Effector memory CD4-positive, alpha-beta T cell (primary cell): ENCODE measurements at regions not wholly inside any gene's neighbourhood (a gene's known extent, or its start where the extent isn't known, plus 50 kb on each side); places are given as distances from the start of the nearest gene placed in this dataset.

Experiments
- DNase-seq, 3 donors: peaks; one replicate each; pipeline ENCODE4 v3.0.0-alpha.2; 2020
- H3K27ac ChIP-seq: 2 replicates; pipeline ENCODE4 v1.7.0; 2013; ENCODE audit warnings: mild to moderate bottlenecking, low read length, moderate library complexity; ENCODE audit not compliant: insufficient read depth, poor library complexity, severe bottlenecking
- H3K27me3 ChIP-seq: replicated peaks from 2 replicates; pipeline ENCODE4 v1.7.0; 2013; ENCODE audit warnings: mild to moderate bottlenecking, low read length; ENCODE audit not compliant: insufficient read depth, control insufficient read depth, poor library complexity, severe bottlenecking
- H3K36me3 ChIP-seq: 2 replicates; pipeline ENCODE4 v1.7.0; 2013; ENCODE audit warnings: mild to moderate bottlenecking, low read length, moderate library complexity; ENCODE audit not compliant: control insufficient read depth, insufficient read depth
- H3K4me1 ChIP-seq: 2 replicates; pipeline ENCODE4 v1.7.0; 2013; ENCODE audit warnings: low read length, mild to moderate bottlenecking; ENCODE audit not compliant: control insufficient read depth, insufficient read depth, poor library complexity, severe bottlenecking
- H3K4me3 ChIP-seq: 2 replicates; pipeline ENCODE4 v1.7.0; 2013; ENCODE audit warnings: low read length, low read depth, mild to moderate bottlenecking; ENCODE audit not compliant: insufficient read depth, poor library complexity, severe bottlenecking
- H3K9me3 ChIP-seq: 2 replicates; pipeline ENCODE4 v1.7.0; 2013; ENCODE audit warnings: mild to moderate bottlenecking, low read length, moderate library complexity; ENCODE audit not compliant: control insufficient read depth

DNA sequence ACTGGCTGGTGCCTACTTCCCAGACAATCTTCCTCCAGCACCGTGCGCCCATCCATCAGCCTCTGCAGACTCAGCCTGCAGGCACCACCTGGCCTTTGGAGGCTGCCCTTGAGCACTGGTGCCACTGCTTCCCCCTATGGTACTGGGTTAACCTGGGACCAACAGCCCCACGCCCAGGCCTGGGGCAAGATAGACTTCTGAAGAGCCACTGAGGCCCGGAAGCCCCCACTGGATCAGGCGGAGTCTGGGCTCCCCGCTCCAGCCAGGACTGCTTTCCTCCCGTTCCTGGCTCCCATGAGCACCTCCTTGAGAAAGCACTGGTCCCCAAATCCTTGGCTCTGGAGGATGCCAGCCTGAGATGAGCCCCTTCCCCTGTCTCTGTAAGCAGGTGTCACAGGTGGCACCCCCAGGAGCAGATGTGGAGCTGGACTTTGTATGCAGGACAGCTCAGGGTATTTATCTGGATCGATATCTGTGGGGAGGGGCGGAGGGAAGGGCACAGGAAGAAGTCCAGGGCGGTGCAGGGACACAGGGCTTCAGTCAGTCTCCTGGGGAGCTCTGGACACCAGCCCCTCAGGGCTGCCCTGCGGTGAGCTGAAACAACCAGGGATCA is 206.5 kb upstream of the PPP2R2D start:
- Histone ChIP-seq H3K9me3 (no peaks in the 10 kb centered on the region), H3K27ac (no peak overlapping the region)

DNA sequence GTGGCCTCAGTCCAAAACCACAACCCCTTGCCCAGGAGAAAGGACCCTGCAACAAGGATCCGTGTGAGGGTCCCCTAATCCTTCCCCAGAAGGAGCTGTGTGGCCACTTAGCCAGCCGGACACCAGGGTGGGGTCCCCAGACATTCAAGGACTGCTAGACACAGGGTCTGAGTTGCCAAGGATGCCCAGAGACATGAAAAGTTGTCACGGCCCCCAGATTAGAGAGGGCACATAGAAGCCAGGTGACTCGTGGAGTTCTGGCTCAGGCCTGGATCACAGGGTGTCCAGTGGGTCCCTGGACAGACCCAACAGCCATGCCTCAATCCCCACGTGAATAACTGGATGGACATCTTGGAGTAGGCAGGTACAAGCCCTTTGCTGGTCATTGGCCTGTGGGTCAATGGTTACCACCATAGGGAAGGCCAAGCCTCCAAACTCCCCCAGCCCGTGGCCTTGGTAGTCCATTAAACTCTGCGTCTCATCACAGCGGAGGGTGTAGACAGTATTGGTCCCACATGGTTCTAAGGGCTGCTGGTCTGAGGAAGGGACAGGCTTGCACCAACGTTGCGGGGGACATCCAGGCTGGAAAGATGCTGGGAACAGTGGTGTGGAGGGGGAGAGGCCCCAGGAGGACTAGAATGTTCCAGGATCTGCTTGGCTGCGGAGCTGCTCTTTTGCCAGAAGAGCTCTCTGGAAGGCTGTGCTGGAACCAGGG is 205.9 kb upstream of the PPP2R2D start:
- Histone ChIP-seq H3K4me3 (no peak overlapping the region), H3K4me1 (no peaks in the 10 kb centered on the region), H3K27me3 (no peaks in the 10 kb centered on the region), H3K9me3 (no peaks in the 10 kb centered on the region), H3K36me3 (no peaks in the 10 kb centered on the region), H3K27ac (no peak overlapping the region)
- DNase-seq = no peak

More for the DNA sequence above, 206.5 kb upstream of the PPP2R2D start:
- H3K4me3 ChIP-seq = no peak overlapping the region
- no peak for DNase-seq
- H3K36me3 ChIP-seq = no peaks in the 10 kb centered on the region
- H3K4me1 ChIP-seq = no peaks in the 10 kb centered on the region
- no peaks in the 10 kb centered on the region for H3K27me3 ChIP-seq

DNA sequence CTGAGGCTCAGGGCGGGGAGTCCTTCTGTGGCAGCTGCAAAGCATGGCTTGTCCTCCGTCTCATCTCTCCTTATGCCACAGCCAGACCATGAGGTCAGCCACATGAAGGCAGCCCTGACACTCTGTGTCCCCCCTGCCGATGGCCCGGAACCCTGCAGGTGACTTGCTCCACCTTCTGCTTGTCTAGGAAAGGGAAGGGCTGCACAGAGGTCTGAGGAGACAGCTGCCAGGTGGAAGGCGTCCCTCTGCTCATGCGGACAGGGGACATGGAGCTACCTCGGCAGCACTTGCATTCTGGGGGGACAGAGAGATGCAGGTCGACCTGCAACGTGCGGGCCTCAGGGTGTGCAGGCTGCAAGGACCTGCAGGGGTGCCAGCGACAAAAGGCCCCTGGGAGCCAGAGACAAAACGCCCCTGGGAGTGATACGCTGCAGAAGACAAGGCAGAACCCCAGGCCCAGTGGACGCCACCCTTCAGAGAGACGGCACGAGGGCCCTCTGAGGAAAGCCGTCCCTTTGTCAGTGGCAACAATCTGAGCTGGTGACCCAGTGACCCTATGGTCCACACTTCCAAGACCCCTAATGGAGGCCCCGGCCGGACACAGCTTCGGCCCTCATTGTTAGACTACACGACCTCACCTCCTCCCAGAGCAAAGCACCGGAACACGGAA is 205.2 kb upstream of the PPP2R2D start:
- Histone ChIP-seq H3K4me1 (no peaks in the 10 kb centered on the region), H3K36me3 (no peaks in the 10 kb centered on the region), H3K27me3 (no peaks in the 10 kb centered on the region), H3K27ac (no peak overlapping the region), H3K9me3 (no peaks in the 10 kb centered on the region), H3K4me3 (no peak overlapping the region)
- no peak for DNase-seq

DNA sequence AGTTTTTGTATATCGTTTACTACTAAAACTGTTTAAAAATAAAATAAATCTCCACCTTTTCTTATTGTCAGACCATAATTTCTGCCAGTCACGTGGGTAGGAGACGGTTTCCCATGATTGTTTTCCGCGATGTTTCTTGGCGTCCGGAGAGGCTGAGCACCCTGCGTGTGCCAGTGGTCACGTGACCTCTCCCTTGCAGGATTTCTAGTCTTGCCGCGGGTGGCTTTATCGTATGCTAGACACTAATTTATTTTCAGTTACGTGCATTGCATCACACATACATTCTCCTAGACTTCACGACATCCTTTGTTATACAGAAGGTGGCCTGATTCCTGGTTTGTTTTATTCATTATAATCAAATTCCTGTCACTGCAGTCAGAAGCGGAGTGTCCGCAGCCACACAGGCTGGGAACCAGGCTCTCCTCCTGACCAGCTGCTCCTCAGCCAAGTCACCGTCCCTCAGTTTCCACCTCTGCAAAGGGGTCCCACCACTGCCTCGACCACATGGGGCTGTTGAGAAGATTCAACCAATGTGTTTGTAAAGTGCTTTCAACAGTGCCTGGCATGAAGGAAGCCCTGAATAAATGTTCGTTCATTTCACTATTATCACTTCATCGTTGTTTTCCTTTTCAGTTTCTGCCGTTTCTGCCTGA is 203.2 kb upstream of the PPP2R2D start:
- Histone ChIP-seq H3K36me3 (no peaks in the 10 kb centered on the region), H3K27me3 (no peaks in the 10 kb centered on the region), H3K4me3 (no peak overlapping the region), H3K27ac (no peak overlapping the region), H3K9me3 (no peaks in the 10 kb centered on the region), H3K4me1 (no peaks in the 10 kb centered on the region)
- no peak for DNase-seq

DNA sequence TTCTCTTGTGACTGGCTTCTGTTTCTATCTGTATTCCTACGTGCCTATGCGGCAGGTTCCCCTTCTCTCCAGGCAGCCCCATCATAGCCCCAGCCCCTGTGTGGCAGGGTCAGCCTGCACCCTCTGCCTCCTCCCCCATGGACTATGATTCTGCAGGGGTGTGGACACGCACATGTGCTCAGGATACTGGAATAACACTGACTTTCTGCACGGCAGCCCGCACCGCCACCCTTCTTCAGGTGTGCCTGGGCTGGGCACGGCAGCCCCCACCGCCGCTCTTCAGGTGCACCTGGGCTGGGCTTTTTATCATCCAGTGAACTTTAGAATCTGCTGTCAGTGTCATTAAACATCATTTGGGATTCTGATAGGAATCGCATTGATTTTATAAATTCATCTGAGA is 202.6 kb upstream of the PPP2R2D start:
- Histone ChIP-seq H3K27me3 (no peaks in the 10 kb centered on the region), H3K27ac (no peak overlapping the region), H3K9me3 (no peaks in the 10 kb centered on the region), H3K4me1 (no peaks in the 10 kb centered on the region), H3K36me3 (no peaks in the 10 kb centered on the region), H3K4me3 (no peak overlapping the region)
- DNase-seq = no peak

DNA sequence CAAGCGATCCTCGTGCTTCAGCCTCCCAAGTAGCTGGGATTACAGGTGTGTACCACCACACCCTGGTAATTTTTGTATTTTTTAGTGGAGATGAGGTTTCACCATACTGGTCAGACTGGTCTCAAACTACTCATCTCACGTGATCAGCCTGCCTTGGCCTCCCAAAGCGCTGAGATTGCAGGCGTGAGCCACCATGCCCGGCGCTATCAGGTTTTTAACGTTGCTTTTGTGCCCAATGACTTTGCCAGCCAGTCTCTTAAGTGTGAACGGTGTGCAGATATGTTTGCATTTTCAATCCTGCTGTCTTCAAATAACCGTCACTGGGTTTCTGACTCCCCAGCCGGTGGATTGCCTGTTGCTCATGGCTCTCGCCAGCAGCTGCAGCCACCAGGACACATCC is 201.8 kb upstream of the PPP2R2D start:
- Histone ChIP-seq H3K9me3 (no peaks in the 10 kb centered on the region), H3K27me3 (no peaks in the 10 kb centered on the region), H3K4me3 (no peak overlapping the region), H3K4me1 (no peaks in the 10 kb centered on the region), H3K27ac (no peak overlapping the region), H3K36me3 (no peaks in the 10 kb centered on the region)
- DNase-seq = no peak

DNA sequence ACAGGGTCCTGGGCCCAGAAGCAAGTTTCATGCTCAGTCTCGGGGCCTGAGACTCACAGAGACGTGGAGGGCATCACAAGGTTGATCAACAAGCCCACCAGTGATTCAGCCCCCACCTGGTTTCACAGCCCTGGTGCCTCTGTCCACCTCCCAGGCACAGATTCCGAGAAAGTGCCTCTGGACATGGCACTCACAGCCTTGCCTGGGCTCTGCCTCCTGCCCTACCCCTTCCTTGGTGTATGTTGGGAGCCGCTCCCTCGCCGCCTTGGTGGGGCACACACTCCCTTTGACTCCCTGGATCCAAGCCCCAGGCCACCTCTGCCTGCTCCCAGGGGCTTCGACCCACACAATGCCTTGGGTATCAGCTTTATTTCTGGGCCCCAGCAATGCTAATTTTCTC is 200.8 kb upstream of the PPP2R2D start:
- Histone ChIP-seq H3K36me3 (no peaks in the 10 kb centered on the region), H3K4me1 (no peaks in the 10 kb centered on the region), H3K4me3 (no peak overlapping the region), H3K27me3 (no peaks in the 10 kb centered on the region), H3K27ac (no peak overlapping the region), H3K9me3 (no peaks in the 10 kb centered on the region)
- no peak for DNase-seq

DNA sequence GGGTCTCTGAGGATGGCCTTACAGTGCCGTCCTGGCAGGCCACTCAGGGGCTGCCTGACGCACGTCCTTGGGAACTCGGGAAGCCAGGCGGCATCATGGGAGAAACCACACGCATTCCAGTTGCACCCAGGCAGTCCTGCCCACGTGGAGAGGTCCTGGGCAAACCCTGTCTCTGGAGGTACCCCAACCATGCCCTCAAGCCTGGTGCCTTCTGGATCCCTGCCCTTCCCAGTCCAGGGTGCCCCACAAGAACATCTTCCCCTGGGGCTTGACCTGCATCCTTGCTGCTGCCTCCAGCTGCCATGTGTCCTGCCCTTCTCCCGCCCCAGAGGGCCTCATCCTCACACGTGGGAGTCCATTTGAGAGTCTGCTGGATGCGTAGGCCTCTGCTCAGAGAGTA is 200.3 kb upstream of the PPP2R2D start:
- no peaks in the 10 kb centered on the region for H3K9me3 ChIP-seq
- no peaks in the 10 kb centered on the region for H3K36me3 ChIP-seq
- no peak for DNase-seq
- no peak overlapping the region for H3K4me3 ChIP-seq
- H3K27ac ChIP-seq = no peak overlapping the region
- H3K4me1 ChIP-seq = no peaks in the 10 kb centered on the region
- H3K27me3 ChIP-seq = no peaks in the 10 kb centered on the region

DNA sequence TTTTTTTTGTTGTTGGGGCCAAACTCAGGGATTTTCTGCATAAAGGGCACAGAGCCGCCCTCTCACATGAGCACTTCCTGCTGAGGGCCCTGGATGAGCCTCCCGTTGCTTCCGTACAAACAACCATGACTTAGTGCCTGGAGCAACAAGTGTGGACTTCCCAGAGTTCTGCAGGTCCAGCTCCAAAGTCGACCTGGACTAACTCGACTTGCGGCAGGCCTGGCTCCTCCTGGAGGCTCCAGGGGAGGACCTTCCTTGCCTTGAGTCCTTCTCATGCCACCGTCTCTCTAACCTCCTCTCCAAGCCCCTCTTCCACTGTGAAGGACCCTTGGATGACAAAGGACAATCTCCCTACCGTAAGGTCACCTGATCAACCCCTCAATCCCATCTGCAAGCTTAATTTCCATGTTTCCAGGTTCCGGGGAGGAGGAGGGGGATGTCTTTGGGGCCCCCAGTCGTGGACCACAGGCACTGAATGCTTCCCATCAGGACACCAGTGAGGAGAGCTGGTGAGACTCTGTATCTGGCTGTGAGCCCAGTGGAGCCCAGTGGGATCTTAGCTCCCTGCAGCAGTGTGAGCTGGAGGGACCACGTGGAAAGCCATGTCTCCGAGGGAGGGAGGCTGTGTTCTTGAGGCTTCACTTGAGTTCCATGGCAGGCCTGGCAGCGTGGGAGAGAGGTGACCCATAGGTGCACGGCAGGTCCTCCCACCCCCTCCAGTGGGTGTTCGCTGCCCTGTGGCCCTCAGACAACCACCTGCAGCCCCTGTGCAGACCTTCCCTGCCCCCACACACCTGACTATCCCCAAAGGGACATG is 199.5 kb upstream of the PPP2R2D start:
- no peaks in the 10 kb centered on the region for H3K36me3 ChIP-seq
- H3K4me1 ChIP-seq = no peaks in the 10 kb centered on the region
- no peak for DNase-seq
- no peaks in the 10 kb centered on the region for H3K27me3 ChIP-seq
- no peak overlapping the region for H3K4me3 ChIP-seq
- no peaks in the 10 kb centered on the region for H3K9me3 ChIP-seq
- no peak overlapping the region for H3K27ac ChIP-seq
